Suprapubic skin (tissue), 4 donors: ENCODE measurements at regions not wholly inside any gene's neighbourhood (a gene's known extent, or its start where the extent isn't known, plus 50 kb on each side); places are given as distances from the start of the nearest gene placed in this dataset.

ENCODE experiments used
- DNase-seq, 2 donors: peaks; one replicate each; pipeline ENCODE4 v3.0.0-alpha.2; 2019; ENCODE audit warnings: low spot score in 2 of 2
- H3K27ac ChIP-seq: fragments of 200-600 bp; sonication (generic); one replicate; pipeline ENCODE4 v1.5.1; 2019
- H3K27me3 ChIP-seq: fragments of 200-600 bp; sonication (generic); one replicate; pipeline ENCODE4 v1.5.1; 2019
- H3K36me3 ChIP-seq: fragments of 200-600 bp; sonication (generic); one replicate; pipeline ENCODE4 v1.5.1; 2019
- H3K4me1 ChIP-seq: fragments of 200-600 bp; sonication (generic); one replicate; pipeline ENCODE4 v1.5.1; 2019
- H3K4me3 ChIP-seq: fragments of 200-600 bp; sonication (generic); one replicate; pipeline ENCODE4 v1.5.1; 2019; ENCODE audit warnings: mild to moderate bottlenecking
- H3K9me3 ChIP-seq: fragments of 200-600 bp; sonication (generic); one replicate; pipeline ENCODE4 v1.5.1; 2019
- EP300 ChIP-seq: sonication (generic); formaldehyde crosslinking; IDR thresholded peaks from one replicate; pipeline ENCODE4 v1.6.1; 2017; ENCODE audit warnings: antibody characterized with exemption
- POLR2A ChIP-seq, 2 donors: fragments of 450-650 bp; IDR thresholded peaks; one replicate each; pipeline ENCODE4 v1.6.1; 2017; ENCODE audit warnings: antibody characterized with exemption in 2 of 2, mild to moderate bottlenecking in 2 of 2, moderate library complexity in 2 of 2
- POLR2AphosphoS5 ChIP-seq, 3 donors: sonication (generic); formaldehyde crosslinking; IDR thresholded peaks; one replicate each; pipeline ENCODE4 v1.6.1; 2017; ENCODE audit warnings: antibody characterized with exemption in 3 of 3
- WGBS: methylation state at CpG from one replicate; pipeline ENCODE4 v1.1.5; 2018; 5-methylcytosine and 5-hydroxymethylcytosine counted together
- TF ChIP-seq, protein P1 (sequence below), 2 donors: fragments of 200-600 bp in 1 of 2; fragments of 450-650 bp in 1 of 2; sonication (generic) in 1 of 2; IDR thresholded peaks; one replicate each; pipeline ENCODE4 v1.5.1; 2016 to 2019; ENCODE audit warnings: antibody characterized with exemption in 2 of 2, mild to moderate bottlenecking in 1 of 2, moderate library complexity in 1 of 2

DNA sequence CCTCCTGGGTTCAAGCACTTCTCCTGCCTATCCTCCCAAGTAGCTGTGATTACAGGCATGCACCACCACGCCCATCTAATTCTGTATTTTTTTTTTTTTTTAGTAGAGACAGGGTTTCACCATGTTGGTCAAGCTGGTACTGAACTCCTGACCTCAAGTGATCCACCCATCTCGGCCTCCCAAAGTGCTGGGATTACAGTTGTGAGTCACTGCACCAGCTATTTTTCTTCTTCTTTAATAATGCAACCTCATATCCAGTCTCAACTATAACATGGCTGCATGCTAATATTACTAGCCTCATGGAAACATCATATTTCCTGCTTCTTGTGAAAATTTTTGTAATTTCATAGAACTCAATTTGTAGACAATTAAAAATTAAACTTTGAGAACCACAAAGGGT lies 706.5 kb downstream of the KCTD8 start:
- Histone ChIP-seq H3K9me3 (peaks cover 4% of the 10 kb centered on the region), H3K4me3 (no peak overlapping the region), H3K27ac (no peak overlapping the region), H3K4me1 (no peaks in the 10 kb centered on the region), H3K36me3 (no peaks in the 10 kb centered on the region), H3K27me3 (no peaks in the 10 kb centered on the region)
- WGBS: 71% methylated on average over 2 of the region's 2 CpGs
- no peak for TF ChIP-seq POLR2AphosphoS5 (IDR thresholded peaks at IDR 0.05)
- TF ChIP-seq POLR2A (IDR thresholded peaks at IDR 0.05): no peak
- TF ChIP-seq, protein P1, sequence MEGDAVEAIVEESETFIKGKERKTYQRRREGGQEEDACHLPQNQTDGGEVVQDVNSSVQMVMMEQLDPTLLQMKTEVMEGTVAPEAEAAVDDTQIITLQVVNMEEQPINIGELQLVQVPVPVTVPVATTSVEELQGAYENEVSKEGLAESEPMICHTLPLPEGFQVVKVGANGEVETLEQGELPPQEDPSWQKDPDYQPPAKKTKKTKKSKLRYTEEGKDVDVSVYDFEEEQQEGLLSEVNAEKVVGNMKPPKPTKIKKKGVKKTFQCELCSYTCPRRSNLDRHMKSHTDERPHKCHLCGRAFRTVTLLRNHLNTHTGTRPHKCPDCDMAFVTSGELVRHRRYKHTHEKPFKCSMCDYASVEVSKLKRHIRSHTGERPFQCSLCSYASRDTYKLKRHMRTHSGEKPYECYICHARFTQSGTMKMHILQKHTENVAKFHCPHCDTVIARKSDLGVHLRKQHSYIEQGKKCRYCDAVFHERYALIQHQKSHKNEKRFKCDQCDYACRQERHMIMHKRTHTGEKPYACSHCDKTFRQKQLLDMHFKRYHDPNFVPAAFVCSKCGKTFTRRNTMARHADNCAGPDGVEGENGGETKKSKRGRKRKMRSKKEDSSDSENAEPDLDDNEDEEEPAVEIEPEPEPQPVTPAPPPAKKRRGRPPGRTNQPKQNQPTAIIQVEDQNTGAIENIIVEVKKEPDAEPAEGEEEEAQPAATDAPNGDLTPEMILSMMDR (IDR thresholded peaks at IDR 0.05): no peak
- no peak for TF ChIP-seq EP300
- DNase-seq: no peak

DNA sequence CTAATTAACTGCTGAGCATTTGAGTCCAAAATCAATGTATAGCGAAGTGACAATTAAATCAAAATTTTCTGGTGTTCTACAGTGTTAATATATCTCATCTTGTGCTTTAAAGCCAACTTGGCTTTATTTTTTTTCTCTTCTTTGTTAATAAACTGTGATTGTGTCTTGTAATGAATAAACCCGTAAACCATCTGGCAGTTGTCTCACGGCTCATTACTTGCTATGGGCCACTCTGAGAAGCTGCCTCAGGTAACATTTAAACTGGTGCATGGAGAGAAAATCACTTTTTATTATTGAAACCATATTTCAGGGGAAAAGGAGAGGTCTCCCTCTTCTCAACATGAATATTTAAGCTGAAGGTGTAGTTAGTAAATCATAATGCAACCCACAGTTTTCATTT lies 694.0 kb downstream of the KCTD8 start:
- H3K4me3 ChIP-seq: no peak overlapping the region
- no peaks in the 10 kb centered on the region for H3K9me3 ChIP-seq
- no peaks in the 10 kb centered on the region for H3K4me1 ChIP-seq
- H3K27ac ChIP-seq: no peak overlapping the region
- TF ChIP-seq POLR2A (IDR thresholded peaks at IDR 0.05) (no peak), POLR2AphosphoS5 (IDR thresholded peaks at IDR 0.05) (no peak), EP300 (no peak)
- TF ChIP-seq, protein P1 (IDR thresholded peaks at IDR 0.05): no peak
- 78% methylated on average over 3 of the region's 3 CpGs for WGBS
- DNase-seq: no peak
- no peaks in the 10 kb centered on the region for H3K36me3 ChIP-seq
- H3K27me3 ChIP-seq: no peaks in the 10 kb centered on the region

- H3K4me1 ChIP-seq: no peaks in the 10 kb centered on the region
- no peak overlapping the region for H3K27ac ChIP-seq
- no peaks in the 10 kb centered on the region for H3K9me3 ChIP-seq
- TF ChIP-seq POLR2AphosphoS5 (IDR thresholded peaks at IDR 0.05): no peak
- TF ChIP-seq POLR2A (IDR thresholded peaks at IDR 0.05): no peak
- TF ChIP-seq EP300: no peak
- TF ChIP-seq, protein P1 (IDR thresholded peaks at IDR 0.05): no peak
- H3K27me3 ChIP-seq: no peaks in the 10 kb centered on the region
- H3K4me3 ChIP-seq: no peak overlapping the region
- no peak for DNase-seq
- H3K36me3 ChIP-seq: no peaks in the 10 kb centered on the region
Observed at GRCh38 chr4:43757147-43757546, 691.5 kb downstream of the KCTD8 start.

DNA sequence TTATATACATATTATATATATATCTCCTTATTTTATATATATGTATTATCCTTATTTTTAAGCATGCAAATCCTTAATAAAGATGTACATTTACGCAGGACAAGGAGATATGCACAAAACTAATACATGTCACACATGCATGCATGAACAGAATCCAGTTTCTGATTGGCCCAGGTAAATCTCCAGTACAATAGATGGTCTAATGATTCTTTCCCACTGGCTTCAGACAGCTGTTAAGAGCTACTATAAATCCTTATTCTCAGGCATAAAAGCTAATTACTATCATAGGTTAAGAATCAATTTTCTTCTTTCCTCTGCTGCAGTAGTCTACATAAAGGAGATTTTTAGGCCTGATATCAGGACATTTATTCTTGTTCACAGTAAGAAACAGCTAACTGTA lies 689.8 kb downstream of the KCTD8 start:
- 95% methylated on average over 1 of the region's 1 CpG for WGBS

GRCh38 chr4:43763029-43763610 lies 685.5 kb downstream of the KCTD8 start:
- 42% methylated on average over 4 of the region's 4 CpGs for WGBS
- DNase-seq: no peak
- TF ChIP-seq EP300 (no peak), POLR2AphosphoS5 (IDR thresholded peaks at IDR 0.05) (no peak), POLR2A (IDR thresholded peaks at IDR 0.05) (no peak)
- TF ChIP-seq, protein P1 (IDR thresholded peaks at IDR 0.05): no peak

More for the DNA sequence above, 689.8 kb downstream of the KCTD8 start:
- no peaks in the 10 kb centered on the region for H3K36me3 ChIP-seq
- H3K4me3 ChIP-seq: no peak overlapping the region
- no peaks in the 10 kb centered on the region for H3K9me3 ChIP-seq
- no peak for DNase-seq
- H3K4me1 ChIP-seq: no peaks in the 10 kb centered on the region
- no peak overlapping the region for H3K27ac ChIP-seq
- H3K27me3 ChIP-seq: no peaks in the 10 kb centered on the region
- no peak for TF ChIP-seq EP300

GRCh38 chr4:43765514-43765913 lies 683.1 kb downstream of the KCTD8 start:
- H3K4me3 ChIP-seq: no peak overlapping the region
- no peak for TF ChIP-seq POLR2AphosphoS5 (IDR thresholded peaks at IDR 0.05)
- TF ChIP-seq, protein P1 (IDR thresholded peaks at IDR 0.05): no peak
- TF ChIP-seq EP300: no peak
- TF ChIP-seq POLR2A (IDR thresholded peaks at IDR 0.05): no peak
- no peaks in the 10 kb centered on the region for H3K9me3 ChIP-seq
- WGBS: 69% methylated on average over 2 of the region's 2 CpGs
- H3K4me1 ChIP-seq: no peaks in the 10 kb centered on the region
- no peaks in the 10 kb centered on the region for H3K27me3 ChIP-seq
- no peak overlapping the region for H3K27ac ChIP-seq
- DNase-seq: no peak
- no peaks in the 10 kb centered on the region for H3K36me3 ChIP-seq

More at GRCh38 chr4:43763029-43763610, 685.5 kb downstream of the KCTD8 start:
- Histone ChIP-seq H3K4me3 (no peak overlapping the region), H3K27ac (no peak overlapping the region), H3K36me3 (no peaks in the 10 kb centered on the region), H3K9me3 (no peaks in the 10 kb centered on the region), H3K27me3 (no peaks in the 10 kb centered on the region), H3K4me1 (no peaks in the 10 kb centered on the region)
